ENCODE measurements at regions not wholly inside any gene's neighbourhood (a gene's known extent, or its start where the extent isn't known, plus 50 kb on each side); places are given as distances from the start of the nearest gene placed in this dataset.
"Not testable (repeated sequence)": the region's sequence is repeated elsewhere in the genome, so short reads cannot be mapped to it uniquely, and the experiment has no call there.

DNA sequence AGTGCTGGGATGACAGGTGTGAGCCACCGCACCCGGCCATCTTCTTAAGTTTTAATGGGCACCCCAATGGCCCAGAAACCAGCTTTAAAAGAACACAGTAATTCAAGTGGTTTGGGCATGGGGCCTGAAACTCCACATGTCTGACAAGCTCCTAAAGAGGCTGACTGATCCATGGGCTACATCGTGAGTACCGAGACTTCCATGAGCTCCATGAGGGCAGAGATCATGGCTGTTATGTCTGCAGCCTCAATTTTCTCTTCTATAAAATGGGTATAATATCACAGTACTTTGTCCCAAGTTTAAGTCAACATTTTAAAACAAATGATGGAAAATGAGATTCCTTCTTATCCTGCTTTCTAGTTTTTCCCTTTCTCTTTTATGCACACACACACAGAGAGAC lies 397.6 kb upstream of the MAF start:
- no peak for DNase-seq

DNA sequence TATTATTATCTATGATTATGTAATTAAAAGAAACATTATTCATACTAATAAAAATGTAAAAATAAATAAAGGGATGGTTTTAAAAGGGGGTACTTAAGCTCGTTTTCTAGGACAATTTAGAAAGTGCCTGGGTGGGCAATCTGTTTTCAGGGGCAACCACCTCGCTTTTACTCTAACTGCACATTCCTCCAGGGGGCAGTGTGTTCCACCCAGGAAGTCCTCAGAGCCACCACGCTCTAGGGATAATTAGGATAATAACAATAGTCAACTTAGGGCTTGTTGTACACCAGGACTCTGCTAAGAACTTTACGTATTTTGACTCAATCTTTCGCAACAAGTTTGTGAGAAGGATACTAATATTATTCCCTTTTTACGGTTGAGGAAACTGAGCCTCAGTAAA lies 396.7 kb upstream of the MAF start:
- no peak for DNase-seq

DNA sequence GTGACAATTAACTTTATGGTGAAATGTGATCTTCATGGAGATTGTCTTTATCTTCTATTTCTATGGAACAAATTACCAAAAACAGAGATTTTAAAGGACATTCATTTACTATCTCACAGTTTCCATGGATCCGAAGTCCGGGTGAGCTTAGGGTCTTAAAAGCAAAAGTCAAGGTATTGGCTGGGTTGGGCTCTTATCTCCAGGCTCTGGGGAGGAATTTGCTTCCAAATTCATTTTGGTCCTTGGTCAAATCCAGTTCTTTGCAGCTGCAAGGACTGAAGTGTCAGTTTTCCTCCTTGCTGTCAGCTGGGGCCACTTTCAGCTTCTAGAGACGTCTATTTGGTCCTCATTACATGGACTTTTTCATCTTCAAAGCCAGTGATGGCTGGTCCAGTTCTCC lies 395.8 kb upstream of the MAF start:
- no peak for DNase-seq

DNA sequence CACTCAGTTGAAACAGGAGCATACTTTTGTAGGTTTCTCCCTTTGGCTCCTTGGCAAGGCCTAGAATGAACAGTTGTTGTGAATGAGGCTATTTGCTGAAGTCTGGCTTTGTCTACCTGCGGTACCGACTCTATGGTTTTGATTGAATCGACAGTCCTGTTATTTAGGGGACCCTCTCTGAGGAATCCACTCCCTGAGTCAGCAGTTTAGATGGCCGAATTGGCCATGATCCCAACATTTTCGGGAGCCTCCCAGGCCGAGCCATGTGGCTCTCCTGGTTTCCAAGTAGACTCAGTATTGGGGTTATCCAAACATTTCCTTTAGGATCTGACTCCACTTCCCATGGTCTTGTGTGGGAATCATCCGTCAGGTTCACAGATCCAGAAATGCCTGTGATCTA lies 394.8 kb upstream of the MAF start:
- no peak for DNase-seq

DNA sequence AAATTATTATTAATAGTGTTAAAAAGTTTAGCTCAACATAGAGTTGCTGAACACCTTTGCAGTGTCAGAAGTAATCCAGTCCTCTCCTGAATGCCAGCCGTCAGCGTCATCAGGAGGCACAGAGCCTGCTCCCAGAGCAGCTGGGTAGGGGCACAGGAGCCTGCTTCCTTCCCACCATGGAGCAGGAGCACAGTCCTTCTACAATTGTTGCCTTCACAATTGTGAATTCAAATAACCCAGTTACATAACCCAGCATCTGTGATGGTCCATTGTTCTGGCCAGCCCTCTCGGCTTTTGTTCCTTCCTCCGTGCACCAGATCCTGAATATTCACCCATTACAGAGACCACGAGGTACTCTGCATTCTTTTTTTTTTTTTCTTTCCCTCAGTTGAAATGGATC lies 393.9 kb upstream of the MAF start:
- DNase-seq = no peak

DNA sequence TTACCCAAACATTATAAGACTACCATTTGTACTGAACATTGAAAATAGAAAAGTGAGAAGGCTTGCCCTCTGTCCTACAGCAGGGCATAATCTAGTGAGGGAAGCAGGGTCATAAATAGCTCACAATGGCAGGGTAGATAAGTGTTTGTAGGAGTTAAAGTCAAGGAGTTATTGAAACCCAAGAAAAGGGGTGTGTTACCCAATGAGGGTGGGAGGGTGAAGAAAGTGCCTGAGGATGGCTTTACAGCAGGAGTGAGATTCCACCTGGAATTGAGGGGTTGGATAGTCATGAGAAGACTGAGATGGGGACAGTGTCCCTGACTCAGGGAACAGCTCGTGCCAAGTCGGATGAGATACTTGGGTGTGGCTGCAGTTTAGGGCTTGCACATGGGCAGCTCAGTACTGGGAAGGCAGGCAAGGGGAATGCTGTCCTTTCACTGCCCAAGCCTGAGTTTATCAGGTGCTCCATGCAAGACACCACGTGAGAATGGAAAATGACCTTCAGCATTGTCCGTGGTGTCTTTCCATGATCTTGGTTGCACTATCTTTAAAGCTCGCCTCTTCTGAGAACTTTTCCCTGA lies 393.2 kb upstream of the MAF start:
- DNase-seq = no peak

DNA sequence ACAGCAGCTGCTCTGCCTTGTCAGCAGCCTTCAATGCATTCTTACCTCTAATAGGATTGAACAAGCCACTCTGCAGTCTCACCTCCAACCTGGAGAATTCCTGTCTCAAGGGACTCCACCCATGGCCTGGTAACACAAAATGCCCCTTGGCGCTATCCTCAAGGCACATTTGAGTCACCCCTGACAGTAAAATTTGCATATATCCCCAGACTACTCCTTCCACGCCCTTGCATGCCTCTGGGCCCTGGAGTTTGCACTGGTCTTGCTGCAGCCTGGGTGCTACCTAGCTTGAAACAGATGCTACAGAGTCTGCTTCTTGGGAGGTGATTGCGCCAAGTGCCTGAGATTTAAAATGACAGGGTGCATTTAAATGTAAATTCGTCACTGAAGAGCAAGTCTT lies 391.4 kb upstream of the MAF start:
- DNase-seq = no peak

DNA sequence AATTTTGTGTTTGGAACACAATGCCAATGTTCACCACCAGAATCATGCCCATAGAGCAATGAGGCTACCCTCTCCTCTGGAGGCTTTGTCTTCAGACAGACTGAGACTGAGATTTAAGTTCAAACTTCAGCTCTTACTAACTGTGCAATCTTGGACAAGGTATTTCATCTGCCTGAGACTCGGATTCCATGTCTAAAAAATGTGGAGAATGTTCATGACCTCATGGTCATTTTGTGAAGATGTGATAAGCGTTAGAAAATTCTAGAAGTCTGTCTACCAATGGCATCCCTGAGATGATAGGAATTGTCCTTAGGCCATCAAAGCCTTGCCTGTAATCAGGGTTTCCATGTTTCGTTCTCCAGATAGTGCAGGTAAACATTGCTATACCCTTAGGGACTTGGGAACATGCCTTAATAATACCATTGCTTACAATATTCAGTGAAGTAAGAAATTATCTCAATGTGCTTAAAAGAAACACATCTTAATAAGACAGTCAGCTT lies 388.2 kb upstream of the MAF start:
- DNase-seq = no peak

DNA sequence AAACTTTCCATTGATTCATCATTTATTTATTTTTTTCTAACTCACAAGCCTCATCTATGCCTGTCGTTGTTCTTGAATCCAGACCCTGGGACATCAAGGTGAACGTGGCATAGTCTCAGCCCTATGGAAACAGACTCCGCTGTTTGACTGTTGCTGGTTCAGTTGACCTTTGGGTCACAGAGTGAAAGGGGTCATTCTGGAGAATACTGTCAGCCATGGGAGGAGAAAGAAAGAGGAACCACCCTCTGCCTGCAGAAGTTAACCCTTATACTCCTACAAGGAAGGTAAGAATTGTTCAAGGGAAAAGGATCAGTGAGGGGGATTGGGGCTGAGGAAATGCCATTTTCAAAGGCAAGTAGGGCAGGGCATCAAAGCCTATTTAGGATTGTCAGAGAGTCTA lies 387.6 kb upstream of the MAF start:
- no peak for DNase-seq

DNA sequence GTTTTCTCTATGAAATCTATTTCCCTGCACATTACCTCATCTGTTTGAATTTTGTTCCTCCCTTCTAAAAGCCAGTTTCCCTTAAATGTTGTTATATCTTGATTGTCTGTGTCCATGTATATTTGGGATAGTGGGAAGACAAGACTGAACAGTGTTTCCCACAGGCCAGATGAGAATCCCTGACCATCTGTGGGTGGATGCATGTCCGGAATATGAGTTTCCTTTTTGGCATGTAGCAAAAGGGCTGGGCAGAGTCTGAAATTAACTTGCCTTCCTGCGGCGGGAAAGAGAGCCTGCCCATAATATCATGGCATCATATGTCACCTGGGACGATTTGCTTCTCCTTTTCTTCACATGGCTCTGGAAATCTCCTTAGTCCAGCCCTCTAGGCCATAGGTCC lies 385.8 kb upstream of the MAF start:
- no peak for DNase-seq

DNA sequence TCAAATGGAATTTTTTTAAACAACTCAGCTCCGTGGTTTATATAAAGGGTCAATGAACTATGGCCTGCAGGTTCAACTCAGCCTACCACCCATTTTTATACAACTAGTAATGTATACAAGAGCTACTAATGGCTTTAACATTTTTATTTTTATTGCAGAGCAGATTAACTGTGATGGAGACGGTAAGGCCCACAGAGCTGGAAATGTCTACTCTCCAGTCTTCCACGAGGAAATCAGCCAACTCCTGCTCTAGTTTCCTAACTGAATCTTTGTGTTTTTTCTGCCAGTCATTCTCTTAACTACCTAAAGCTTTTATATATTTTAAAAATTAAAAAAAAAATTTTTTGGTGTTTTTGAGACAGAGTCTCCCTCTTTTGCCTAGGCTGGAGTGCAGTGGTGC lies 385.1 kb upstream of the MAF start:
- DNase-seq = no peak

DNA sequence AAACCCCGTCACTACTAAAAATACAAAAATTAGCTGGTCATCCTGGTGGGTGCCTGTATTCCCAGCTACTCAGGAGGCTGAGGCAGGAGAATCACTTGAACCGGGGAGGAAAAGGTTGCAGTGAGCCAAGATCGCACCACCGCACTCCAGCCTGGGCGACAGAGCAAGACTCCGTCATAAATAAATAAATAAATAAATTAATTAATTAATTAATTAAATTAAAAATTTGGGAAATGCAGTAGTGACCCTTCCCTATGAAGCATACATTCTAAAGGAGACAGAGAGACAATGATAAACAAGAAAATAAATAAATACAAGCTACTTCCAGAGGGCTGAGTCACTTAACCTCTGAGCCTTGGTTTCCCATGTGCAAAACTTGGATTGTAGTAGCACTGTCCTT lies 383.6 kb upstream of the MAF start:
- not testable (repeated sequence) for DNase-seq

DNA sequence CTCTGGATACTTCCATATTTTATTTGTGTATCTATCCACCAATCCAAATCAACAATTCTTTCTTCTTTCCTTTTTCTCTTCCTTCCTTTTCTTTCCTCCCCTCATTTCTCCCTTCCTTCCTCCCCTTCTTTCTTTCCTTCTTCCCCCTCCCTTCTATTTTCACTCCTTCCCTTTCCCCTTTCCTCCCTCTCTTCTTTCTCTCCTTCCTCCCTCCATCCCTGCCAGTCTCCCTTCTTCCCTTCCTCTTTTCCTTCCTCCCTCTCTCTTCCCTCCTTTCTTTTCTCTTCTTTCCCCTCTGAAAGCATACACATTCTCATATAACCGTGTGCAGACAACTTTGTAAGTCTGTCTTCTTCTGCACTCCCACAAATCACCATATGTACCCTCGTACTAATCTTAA lies 382.3 kb upstream of the MAF start:
- DNase-seq = no peak

DNA sequence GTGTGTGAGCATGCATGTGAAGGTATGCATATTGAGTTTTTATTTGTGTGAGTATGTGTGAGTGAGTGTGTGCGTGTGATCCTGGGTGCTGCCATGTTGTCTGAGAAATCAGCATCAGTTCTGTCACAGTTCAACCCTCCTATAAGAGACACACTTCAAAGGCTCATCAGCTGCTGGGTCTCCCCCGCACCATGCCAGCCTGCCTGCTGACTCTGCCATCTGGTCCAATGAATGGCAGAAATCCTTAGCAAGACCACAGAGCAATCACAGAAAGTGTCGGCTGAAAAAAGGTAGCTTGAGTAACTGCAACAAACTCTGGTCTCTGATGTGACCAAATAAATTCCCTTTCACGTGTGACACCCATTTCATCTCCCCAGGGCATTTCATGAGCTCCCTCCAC lies 381.8 kb upstream of the MAF start:
- DNase-seq = no peak

DNA sequence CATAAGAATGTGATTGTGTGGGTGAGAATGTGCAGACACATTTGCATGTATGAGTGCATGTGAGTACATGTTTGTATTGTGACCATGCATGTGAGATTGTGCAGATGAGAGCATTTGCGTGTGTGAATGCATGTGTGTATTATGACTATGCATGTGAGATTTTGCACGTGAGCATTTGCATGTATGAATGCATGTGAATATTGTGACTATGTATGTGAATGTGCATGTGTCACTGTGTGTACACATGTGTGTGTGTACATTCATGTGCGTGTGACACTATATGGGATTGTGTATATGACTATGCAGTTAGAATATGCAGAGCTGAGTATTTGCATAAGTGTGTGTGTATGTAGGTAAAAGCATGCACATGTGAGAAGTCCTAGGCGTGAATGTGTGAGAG lies 381.3 kb upstream of the MAF start:
- DNase-seq = no peak

DNA sequence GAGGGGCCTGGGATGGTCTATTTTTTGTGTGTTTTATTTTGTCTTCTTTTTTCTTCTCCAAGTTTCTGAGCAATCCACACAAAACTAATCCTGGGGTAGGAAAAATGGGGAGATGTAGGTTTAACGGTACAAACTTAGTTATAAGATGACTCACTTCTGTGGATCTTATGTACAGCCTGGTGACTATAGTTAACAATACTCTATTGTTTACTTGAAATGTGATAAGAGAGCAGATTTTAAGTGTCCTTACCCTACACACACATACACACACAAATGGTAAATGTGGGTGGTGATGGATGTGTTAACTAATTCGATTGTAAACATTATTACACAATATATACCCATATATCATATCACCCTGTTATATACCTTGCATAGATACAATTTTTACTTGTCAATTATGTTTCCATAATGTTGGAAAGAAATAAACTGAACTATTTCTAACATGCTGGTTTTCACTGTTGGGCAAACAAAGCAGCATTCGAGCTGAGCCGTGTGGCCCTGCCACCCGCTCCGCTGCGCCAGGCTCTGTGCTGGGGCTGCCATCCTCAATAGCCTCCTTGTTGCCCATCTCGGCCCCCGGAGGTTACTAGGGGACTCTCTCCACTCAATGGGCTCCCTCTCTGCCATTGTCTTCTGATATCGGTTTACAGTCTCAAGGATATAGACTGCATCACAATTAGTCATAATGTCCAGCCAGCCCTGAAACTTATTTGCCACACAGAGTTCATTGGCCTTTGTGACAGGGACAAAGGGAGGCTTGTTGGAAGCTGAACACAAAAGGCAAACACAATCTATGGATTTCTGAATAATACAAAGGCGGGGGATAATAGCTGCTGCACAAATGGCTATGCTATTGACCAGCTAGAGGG lies 380.3 kb upstream of the MAF start:
- no peak for DNase-seq

DNA sequence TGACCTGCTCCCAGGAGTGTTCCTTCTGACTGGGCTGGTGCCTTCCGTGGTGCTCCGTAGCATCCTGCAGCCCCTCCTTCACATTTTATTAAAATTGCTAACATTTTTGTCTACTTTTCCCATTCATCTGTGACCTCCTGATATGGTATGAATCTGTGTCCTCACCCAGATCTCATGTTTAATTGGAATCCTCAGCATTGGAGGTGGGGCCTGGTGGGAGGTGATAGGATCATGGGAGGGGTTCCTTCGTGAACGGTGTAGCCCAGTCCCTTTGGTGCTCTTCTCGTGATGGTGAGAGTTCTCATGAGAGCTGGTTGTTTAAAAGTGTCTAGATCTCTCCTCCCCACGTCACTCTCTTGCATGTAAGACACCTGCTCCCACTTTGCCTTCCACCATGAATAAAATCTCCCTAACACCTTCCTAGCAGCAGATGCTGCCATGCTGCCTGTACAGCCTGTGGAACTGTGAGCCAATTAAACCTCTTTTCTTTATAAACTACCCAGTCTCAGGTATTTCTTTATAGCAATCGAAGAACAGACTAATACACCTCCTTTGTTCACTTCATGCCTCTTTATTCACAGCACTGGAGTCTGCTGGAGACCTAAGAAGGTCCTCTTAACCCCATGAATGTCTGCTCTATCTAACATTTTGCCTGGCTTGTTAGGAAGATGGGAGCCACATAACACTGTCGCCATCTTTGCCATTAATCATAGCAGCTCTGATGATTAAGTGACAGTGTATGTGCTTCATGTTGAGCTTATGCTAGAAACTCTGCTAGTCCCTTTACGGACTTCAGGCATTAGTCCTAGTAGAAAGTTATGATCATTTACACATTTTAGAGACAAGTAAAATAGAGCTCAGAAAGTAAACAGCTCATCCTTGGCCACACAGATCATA lies 377.7 kb upstream of the MAF start:
- DNase-seq = no peak

DNA sequence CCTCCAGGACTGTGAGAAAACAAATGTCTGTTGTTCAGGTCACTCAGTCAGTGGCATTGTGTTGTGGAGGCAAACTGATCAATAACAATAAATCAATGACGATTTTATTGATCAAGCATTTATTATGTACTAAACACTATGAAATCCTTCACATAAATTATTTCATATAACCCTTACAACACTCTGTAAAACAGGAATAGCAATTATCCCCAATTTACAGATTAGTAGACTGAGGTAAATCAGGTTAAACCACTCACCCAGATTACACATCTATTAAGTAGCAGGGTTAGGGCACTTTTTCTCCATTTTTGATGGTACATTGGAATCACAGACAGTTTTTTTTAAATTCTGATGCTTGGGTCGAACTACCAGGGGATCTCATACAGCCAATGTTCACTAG lies 372.8 kb upstream of the MAF start:
- DNase-seq = no peak

DNA sequence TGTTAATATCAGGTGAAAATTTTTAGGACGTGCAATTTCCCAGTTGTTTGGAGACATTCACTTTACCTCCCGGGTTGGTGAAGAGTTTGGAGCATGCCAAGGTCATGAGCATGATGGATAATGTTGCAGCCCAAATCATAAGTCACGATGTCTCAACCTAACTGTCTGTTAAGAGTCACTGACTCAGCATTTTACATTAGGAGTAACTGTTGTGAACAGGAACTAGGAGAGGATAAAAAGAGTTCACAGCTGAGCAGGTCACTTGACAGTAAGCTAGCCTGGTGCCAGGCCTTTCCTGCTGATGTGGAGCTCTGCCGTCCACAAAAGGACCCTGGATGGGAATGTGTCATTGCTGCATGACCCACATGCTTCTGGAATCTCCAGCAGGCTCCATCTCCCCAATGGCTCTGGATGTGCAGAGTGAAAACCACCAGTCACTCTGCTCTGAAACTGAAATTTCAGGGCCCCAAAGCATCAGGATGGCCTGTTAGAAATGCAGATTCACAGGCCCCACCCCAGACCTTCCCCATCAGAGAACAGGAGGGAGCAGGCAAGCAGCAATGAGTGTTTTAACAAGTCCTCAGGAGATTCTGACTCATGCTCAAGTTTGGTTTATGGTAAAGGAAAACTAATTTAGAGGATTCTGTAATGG lies 371.6 kb upstream of the MAF start:
- DNase-seq = no peak

DNA sequence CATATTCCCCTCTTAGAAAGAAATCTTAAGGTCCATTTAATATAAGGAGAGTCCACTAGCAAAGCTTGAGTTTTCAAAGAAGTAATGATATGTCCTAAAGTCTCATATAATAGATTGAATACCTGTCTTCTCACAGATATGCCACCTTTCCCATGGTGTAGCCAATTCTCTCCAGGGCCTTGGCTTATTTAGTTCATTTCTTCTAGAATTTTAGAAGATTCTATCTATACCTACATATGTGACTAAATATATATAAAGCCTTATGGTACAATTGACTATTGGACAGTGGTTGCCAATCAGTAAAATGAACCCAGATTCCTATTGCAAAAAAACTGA lies 370.7 kb upstream of the MAF start:
- DNase-seq = no peak

DNA sequence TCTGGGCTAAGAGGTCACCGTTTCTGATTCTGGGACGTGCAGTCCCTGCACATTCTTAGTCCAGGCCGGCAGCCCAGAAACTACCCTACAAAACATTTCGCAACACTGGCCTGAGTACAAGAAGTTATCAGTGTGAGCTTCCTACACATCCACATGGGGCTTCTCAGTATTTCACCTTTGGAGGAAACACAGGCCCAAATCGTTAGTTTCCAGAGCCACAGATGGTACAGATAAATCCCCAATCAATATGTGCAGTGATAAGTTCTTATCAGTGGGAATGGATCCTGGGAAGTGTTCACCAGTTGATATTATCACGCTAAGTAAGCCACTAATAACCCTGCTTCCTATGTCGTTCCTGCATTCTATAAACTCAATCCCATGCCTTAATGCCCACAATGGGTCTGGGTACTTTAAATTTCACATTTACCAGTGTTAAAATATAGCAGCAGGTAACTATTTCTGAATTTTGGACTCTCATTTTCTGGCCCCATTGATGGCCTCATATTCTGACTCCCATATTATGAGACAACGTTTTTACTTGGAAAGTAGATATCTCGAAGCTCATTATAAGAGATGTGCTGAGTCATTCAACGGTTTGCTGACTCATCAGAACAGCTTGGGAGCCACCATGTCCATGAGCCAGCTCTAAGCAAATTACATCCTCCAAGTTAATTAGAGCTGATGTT lies 370.2 kb upstream of the MAF start:
- DNase-seq = no peak

DNA sequence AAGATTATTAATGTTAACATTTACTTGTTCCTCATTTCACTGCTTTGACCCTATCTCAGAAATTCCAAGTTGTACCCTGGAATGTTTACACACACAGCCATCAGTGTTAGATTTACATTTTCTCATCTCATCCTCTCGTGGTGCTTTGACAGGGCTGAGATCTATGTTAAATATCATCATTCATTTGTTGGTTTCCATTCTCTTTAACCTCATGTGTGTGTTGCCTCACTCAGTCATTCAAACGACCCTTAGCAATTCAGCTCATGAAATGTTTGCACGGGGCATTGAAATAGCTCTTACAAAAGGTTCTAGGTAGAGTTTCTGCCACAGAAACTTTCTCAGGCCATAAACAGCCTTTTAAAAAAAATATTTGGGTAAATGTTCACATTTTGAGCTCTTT lies 369.6 kb upstream of the MAF start:
- DNase-seq = no peak

DNA sequence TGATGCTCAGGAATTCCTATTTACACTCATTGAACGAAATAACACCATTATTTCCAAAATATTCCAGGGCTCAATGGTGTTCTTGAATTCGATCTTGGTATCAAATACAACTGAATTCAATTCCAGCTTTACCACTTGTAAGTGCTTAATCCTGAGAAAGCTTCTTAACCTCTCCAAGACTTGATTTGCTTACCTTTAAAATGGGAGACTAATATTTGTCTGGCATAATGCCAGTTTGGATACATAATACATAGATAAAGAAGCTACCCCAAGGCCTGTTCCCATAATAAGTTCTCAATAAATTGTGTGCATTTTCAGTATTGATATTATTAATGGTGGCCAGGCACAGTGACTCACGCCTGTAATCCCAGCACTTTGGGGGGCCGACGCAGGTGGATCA lies 368.9 kb upstream of the MAF start:
- no peak for DNase-seq

Measured in stimulated activated CD4-positive, alpha-beta T cell treated with anti-CD3 and anti-CD28 coated beads, Interleukin-4, amount 100 ng/mL, for 4 hours (primary cell).